UCSD-AML1 (cell line): ENCODE measurements at regions not wholly inside any gene's neighbourhood (a gene's known extent, or its start where the extent isn't known, plus 50 kb on each side); places are given as distances from the start of the nearest gene placed in this dataset.
"Not testable (repeated sequence)": the region's sequence is repeated elsewhere in the genome, so short reads cannot be mapped to it uniquely, and the experiment has no call there.

Source experiments
- DNase-seq: peaks from one replicate; lab custom pipeline; 2025; ENCODE audit not compliant: unreplicated experiment; lab: John Stamatoyannopoulos, UW

DNA sequence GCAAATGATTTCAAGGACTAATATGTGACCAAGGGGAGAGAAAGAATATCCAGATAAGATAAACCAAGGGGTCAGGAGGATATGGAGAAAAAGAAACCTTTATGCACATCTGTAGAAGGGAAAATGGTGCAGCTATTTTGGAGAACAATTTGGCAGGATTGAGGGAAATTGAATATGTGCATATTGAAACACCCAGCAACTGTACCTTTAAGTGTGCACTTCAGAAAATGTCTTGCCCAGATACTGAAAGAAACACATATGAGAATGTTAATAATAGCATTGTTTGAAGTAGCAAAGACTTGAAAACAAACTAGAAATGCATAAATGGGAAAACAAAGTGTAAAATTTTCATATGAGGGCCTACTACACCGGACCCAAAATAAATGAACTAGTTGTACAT, 599.6 kb downstream of the PSAT1 start:
- DNase-seq, result no peak

DNA sequence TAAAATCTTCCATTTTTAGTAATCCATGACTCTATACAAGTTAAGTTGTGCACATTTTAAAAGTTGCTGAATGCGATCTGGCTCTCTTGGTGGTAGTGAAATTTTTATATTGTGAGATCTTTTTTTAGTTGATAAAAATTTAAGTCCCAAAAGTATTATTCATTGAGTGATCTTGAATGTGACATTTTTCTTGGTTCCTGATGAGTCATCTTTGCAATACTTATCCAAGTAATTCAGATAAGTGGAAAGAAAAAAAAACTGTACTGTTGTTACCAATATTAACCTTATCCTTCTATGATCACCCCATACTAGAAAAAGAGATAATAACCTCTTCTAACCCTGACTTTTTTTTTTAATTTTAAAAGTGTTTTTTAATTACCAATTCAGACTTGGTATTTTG, 601.3 kb downstream of the PSAT1 start:
- no peak for DNase-seq

DNA sequence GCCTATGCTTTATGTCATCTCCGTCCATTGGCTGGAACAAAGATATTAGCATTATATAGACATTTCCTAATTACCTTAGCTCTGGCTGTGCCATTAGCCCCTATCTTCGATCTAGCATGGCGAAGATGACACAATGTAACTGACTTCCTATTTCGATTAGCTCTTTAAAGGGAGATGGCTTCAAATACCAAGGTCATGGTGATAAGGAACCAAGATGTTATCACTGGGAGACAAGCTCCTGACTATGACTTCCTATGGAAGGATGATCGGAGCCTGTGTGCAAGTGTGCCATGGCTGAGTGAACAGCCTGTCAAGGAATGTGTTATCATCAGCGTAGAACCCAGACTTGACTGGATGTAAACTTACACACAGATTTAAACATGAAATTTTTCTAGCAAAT, 602.1 kb downstream of the PSAT1 start:
- DNase-seq, result no peak

DNA sequence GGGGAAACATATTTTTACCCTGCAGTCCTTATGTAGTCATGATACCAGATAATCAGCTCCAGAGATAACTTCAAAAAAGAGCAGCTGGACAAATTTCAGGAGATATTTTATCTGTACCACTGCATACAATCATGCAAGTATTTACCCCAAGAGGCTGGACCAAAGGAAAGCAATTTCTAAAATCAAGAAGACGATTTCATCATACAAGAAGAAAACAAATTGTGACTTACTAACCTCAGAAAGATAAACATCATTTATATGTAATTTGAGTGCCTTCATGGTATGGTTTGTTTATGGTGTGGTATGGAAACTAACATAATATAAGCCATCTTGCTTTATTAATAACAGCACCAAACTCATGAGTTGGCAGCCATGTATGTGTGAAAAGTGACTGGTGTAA, 603.6 kb downstream of the PSAT1 start:
- no peak for DNase-seq

DNA sequence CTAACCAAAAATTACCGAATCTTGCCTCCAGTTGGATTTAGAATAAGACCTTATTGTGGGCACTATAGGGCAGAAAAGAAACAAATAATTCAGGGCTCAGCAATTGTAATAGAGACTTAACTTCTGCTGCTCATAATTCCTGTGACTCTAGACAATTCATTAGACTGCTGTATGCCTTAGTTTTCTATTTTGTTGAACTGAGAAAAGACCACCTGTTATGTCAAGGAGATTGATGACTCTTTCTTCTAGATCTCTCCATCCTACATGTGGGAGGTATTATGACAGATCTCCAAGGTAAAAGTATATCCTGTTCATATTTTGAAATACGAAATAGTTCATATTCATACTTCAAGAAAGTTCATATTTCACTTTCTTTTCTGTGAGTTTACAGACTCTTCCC, 605.1 kb downstream of the PSAT1 start:
- DNase-seq, result no peak

DNA sequence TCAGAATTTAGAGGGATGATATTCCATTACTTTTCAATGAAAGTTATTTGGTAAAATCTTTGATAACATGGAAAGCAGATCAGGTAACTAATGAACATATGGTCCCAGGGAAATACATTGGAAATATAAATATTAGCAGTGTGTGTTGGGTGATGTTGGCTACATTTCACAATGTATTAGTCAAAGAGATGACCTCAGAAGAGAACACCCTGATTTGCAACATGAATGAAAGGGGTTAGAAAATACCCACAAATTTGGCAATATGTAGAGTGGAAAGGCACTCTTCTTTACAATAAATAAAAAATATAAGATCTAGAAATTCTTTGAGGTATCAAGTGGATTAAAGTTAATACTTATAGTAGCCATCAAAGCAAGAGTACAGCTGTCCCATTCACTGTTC, 606.7 kb downstream of the PSAT1 start:
- no peak for DNase-seq

DNA sequence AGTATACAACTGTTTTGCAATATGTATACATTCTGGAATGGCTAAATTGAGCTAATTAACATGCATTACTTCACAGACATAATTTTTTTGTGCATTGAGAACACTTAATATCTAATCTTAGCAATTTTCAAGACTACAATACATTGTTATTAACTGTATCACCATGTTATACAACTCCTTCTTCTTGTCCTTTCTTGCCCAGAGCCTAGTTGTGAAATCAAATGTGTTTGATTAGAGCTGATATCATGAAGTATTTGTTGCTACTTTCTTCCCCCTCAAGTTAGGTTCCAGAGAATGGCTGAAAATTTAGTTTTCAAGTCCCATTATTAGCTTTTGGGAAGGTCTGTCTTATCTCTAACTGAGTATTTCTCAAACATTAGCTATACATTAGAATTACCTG, 607.8 kb downstream of the PSAT1 start:
- no peak for DNase-seq

DNA sequence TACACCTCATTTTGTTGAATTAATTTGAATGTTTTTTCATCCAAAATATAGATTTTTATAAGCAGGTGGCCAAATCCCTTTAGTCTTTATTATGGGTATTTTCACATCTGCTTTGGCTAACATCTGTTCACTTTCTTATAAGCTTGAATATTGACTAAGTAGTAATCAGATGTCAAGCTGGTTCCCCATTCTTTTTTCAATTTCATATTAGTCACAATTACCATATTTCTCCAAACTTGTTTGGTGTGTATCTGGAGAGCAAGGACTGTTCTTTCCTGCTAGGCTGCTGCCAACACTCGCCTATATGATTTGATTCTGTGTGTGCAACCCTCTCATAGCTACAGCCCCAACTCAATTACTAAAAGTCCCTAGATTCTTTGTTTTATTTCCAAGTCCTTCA, 608.5 kb downstream of the PSAT1 start:
- DNase-seq, result no peak

DNA sequence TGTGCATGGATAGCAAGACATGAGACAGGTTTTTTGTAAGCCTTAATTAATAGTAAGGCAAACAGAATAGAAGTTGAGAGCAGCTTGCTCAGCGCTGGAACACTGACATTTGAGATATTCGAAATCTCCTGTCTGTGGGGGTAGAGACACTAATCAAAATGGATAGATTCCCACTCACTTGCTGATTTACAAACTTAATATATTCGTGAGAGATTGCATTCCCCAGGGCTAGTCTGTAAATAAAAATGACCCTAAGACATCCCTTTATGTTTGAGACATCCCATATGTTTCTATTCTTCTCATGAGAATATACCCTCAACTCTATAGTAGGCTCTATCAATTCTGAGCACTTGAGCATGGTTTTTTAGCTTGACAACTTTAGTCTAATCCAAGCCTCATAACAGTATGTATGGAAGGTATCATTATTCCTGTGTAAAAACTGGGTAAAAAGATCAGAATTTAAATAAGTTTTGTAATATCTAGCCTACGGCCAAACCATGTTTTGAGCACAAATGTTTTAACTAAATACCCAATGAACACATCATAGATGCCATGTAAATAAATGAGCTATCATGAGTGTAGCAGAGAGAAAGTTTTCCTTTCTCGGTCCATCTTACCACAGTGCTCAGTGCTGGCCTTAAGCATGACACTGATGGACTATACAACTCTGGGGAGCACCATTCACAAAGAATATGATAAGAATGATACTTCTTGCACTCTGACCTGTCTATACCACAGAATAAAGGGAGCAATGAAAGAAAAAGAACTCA, 609.2 kb downstream of the PSAT1 start:
- DNase-seq, result no peak

DNA sequence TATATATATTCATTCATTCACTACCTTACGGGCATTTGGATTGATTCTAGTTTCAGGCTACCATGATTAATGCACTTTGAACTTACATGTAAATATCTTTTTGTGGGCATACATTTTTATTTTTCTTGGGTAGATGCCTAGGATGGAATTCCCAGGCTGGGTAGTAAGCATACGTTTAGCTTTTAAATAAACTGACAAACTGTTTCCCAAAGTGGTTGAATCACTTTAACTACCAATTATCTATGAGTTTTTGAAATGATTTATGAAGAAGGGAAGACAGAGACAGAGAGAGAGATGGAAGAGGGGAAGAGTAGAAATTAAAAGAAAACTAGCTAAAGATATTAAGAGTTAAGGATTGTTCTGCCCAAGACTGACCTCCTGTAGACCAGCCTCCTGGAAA, 612.6 kb downstream of the PSAT1 start:
- DNase-seq, result no peak

DNA sequence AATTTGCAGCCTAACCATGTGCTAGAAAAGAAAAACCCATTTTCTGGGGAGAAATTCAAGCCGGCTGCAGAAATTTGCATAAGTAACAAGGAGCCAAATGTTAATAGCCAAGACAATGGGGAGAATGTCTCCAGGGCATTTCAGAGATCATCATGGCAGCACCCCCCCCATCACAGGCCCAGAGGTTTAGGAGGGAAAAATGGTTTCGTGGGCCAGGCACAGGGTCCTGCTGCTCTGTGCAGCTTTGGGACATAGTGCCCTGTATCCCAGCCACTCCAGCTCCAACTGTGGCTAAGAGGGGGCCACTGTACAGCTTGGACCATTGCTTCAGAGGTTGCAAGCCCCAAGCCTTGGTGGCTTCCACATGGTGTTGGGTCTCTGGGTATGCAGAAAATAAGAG, 620.0 kb downstream of the PSAT1 start:
- DNase-seq, result not testable (repeated sequence)

DNA sequence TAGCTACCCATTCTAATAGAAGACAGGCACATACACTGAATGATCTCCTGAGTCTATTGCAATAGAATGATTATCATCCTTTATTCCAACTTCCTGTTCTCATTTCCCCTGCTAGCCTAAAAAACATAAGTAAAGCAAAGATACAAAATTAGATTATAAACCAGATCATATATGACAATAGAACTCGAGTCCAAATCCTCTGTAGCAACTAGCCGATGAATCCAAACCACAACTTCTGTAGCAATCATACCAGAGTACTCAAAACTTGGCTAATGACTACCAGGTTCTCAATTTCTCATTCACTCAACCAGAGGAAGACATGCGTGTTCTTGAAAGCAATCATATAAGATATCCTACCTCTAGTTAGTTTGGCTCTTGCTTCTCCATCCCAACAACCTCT, 622.1 kb downstream of the PSAT1 start:
- DNase-seq, result no peak

DNA sequence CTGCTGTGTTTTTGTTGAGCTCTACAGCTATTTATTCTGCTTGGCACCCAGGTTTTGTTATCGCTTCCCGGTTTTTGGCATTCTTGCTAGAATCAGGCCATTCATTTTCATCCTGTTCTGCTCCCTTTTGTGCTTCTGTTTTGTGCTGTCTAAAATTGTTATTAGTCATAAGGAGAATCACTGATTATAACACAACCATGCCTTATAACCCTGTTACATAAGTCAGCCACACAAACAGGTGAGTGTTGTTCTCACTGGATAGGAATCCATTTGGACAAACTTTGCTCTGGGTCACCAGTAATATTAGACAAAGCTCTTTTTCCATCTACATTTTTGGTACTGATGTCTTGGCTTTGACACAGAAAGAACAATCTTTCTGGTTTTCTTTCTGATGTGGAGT, 622.8 kb downstream of the PSAT1 start:
- DNase-seq, result no peak

DNA sequence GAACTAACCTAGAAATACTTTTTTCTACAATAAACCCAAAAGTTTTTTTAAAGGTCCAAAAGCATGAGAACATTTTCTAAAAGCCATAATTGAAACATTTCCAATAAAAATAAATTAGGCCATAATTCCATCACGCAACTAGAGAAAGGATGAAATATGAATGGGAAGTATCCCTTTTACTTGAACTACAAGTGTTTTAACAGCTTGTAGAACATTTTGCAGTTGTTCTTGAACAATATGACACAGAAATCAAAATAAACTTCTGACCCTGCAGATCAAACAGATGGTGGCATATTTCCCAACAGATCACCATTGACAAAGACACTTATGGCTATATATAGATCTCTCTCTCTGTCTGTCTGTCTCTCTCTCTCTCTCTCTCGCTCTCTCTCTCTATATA, 624.4 kb downstream of the PSAT1 start:
- no peak for DNase-seq

DNA sequence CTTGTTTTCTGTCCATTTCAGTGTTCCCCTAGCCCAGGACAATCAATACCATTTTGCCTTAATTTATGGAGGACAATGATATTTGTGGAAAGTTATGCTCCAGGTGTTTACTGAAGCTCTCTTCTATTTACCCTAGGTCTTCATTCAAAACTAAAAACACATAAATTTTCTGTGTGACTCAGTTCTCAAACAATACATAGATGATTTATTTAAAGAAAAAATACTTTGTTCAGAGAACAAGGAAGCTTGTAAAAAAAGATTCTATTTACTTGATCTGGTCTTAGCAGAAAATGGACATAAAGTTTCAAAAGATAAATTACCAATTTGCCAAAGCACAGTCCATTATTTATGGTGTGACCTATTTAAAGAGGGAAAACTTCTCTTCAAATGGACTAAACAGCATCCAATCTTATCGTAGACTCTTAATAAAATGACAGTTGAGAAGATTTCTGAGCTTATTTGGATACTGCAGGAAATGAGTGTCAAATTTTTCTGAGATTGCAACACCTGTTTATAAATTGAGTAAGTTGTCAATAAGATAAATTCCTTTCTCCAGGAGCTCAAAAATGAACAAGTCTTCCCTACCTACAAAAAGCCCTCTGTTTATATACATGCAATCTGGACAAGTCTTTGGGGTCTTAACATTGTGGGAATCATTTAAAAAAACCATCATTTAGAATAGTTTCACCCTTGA, 627.2 kb downstream of the PSAT1 start:
- no peak for DNase-seq

DNA sequence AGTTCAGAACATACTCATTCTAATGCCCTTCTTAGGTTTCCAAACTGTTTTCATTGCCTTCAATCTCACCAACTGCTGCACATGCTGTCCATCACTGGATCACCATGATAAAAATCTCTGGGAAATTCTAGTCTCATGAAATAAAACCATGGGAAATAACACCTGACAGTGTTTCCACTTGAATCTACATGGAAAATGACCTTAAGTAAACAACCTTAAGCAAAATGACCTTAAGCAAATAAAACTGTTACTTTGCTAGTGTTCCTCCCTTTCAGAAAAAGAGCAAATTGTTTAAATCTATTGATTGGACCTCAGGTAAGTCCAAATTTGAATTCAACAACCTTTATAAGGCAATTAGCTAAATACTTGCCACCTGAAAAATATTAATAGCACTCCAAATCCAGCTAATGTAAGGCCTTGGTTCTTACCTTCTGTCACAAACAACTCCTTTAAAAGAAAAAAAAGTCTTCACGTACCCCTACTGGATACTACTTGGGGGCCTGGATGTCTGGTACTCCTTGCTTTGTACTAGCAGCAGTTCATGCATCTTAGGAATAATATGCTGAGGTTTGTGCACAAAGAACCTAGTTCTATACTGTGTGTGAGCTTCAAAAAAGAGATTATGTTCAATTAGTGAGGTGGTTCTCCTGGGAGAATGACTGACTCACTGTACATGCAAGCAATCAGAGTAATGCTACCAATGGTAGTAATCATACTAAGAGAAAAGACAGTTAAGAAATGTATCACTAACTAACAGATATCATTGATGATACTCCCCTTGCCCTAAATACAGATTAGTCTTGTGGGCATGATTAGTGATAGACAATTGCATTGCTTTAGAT, 630.4 kb downstream of the PSAT1 start:
- DNase-seq, result no peak

DNA sequence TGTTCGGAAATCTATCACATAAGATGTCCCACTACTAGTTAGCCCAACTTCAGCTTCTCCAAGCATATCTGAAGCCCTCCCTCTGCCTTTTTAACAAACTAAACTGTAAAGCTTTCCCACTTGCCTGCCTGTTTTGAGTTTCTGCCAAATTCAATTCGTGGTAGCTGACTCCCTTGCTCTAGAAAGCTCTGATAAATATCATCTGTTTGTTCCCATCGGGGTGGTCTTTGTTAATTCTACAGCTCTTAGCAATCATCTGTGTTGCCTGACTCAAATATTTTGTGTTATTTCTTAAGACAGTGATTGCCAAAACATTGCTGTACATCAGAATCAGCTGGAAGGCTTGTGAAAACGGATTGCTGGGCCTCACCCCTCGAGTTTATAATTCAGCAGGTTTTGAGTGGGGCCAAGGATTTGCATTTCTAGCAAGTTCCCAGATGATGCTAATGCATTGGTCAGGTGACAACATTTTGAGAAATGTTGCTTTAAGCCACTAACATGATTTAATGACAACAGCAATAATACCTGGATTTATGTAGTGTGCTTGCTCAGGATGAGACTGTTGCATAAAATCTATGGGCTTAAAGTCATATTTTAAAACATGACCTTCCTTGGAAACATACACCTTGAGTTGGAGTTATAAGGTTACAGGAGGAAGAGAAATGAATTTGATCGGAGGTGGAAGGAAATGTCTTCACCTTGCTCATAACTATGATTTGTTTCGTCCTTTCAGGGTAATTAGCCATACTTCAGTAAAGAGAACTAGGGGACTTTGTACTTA, 631.9 kb downstream of the PSAT1 start:
- DNase-seq, result no peak

DNA sequence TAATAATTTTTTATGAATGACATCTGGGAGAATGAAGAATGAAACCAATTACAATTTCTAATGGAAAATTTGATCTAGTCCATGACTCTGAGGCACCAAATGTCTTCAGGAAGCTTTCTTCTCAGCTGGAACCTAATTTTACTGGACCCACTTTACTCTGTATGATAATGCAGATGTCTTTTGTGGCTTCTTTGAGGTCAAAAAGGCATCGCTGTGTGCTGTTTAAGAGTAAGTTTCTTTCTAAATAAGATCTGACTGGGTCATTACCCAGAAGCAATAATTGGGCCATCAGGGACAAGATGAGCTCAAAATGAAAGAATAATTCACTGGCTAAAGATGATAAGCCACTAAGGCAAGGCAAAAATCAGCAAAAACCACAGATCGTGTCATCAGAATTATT, 633.4 kb downstream of the PSAT1 start:
- DNase-seq, result no peak

DNA sequence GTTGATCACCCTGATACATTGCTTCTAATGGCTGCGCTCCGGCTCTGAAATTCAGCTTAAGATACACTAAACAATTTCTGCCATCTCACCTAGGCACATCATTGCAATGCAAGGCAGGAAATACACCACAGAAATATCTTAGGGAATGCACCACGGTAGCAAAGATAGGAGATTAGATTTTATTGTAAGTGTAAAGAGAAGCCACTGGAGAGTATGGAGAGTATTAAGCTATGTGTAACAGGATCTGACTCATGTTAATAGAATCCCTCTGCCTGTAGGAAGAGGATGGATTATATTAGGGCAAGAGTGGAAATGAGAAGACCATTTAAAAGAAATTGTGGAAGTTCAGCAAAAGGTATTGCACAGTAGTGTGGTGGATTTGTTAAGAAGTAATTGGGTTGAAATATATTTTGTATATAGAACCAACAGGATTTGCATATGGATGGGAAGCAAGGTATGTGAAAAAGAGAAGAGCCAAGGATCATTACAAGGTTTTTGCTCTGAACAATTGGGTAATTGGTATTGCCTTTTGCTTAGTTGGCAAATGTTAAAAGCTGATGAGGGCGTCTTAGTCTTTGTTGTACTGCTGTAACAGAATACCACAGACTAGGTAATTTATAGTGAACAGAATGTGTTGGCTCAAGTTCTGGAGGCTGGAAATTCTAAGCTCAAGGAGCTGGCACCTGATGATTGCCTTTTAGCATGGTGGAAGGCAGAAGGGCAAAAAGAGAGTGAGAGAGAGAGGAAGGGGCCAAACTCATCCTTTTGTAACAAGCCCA, 636.1 kb downstream of the PSAT1 start:
- no peak for DNase-seq

DNA sequence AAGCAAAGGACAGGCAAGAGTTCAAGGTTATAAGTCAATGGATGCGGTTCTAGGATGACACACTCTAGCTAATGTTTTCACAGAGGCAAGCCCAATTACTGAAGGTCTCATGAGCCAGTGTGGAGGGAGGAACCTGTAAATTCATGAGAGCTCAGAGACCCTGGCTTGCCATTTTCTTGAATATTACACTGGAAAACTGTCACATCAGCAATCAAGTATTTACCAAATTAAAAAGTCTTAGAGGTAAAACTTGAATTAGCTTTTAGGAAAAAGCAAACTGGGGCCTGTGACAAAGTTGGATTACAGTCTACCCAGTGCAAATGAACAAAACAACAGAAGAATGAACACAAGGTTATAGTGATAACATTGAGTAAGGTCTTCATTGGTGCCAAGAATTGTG, 636.9 kb upstream of the TLE4 start:
- no peak for DNase-seq
